ENCODE measurements at regions not wholly inside any gene's neighbourhood (a gene's known extent, or its start where the extent isn't known, plus 50 kb on each side); places are given as distances from the start of the nearest gene placed in this dataset.

- DNase-seq: no peak
Measured at GRCh38 chr2:128769457-128770142, 450.9 kb upstream of the HS6ST1 start.

- DNase-seq: no peak
Measured at GRCh38 chr2:128770143-128771085, 451.7 kb upstream of the HS6ST1 start.

GRCh38 chr2:128771401-128771800 lies 452.7 kb upstream of the HS6ST1 start:
- DNase-seq: no peak

- no peak for DNase-seq
Measured at GRCh38 chr2:128772671-128773070, 454.0 kb upstream of the HS6ST1 start.

- no peak for DNase-seq
Measured at GRCh38 chr2:128773641-128774319, 455.1 kb upstream of the HS6ST1 start.

- DNase-seq: no peak
Measured at GRCh38 chr2:128774320-128775216, 455.9 kb upstream of the HS6ST1 start.

GRCh38 chr2:128775217-128775913 lies 456.7 kb upstream of the HS6ST1 start:
- DNase-seq: no peak

GRCh38 chr2:128775914-128776285 lies 457.2 kb upstream of the HS6ST1 start:
- DNase-seq: no peak

- DNase-seq: no peak
Measured at GRCh38 chr2:128776461-128777195, 458.0 kb upstream of the HS6ST1 start.

GRCh38 chr2:128777196-128778035 lies 458.7 kb upstream of the HS6ST1 start:
- no peak for DNase-seq

GRCh38 chr2:128778843-128779242 lies 460.2 kb upstream of the HS6ST1 start:
- DNase-seq: no peak

GRCh38 chr2:128779301-128780095 lies 460.8 kb upstream of the HS6ST1 start:
- DNase-seq: no peak

- DNase-seq: no peak
Measured at GRCh38 chr2:128780434-128781080, 461.9 kb upstream of the HS6ST1 start.

- DNase-seq: no peak
Measured at GRCh38 chr2:128781166-128781565, 462.5 kb upstream of the HS6ST1 start.

- DNase-seq: no peak
Measured at GRCh38 chr2:128781585-128782385, 463.1 kb upstream of the HS6ST1 start.

GRCh38 chr2:128782411-128783192 lies 463.9 kb upstream of the HS6ST1 start:
- no peak for DNase-seq

- no peak for DNase-seq
Measured at GRCh38 chr2:128783193-128783671, 464.6 kb upstream of the HS6ST1 start.
